ENCODE measurements at regions not wholly inside any gene's neighbourhood (a gene's known extent, or its start where the extent isn't known, plus 50 kb on each side); places are given as distances from the start of the nearest gene placed in this dataset.
"Not testable (repeated sequence)": the region's sequence is repeated elsewhere in the genome, so short reads cannot be mapped to it uniquely, and the experiment has no call there.

- H3K4me2 ChIP-seq (ENCODE audit: low read length); H3K4me3 ChIP-seq (ENCODE audit: low read depth, low read length, poor library complexity, severe bottlenecking); H3K9me3 ChIP-seq (ENCODE audit: low read length); H3K36me3 ChIP-seq (ENCODE audit: insufficient read depth, low read length); H3K9ac ChIP-seq (ENCODE audit: low read length); H3F3A ChIP-seq (ENCODE audit: insufficient read depth, low read length); H2AFZ ChIP-seq (ENCODE audit: low read length); H3K79me2 ChIP-seq (ENCODE audit: insufficient read depth, low read length); H4K20me1 ChIP-seq (ENCODE audit: insufficient read depth, low read length); H3K9me2 ChIP-seq (ENCODE audit: low read depth, low read length); H3K27ac ChIP-seq (ENCODE audit: low read depth, low read length, poor library complexity, severe bottlenecking); H3K4me1 ChIP-seq (ENCODE audit: insufficient read depth, low read length, severe bottlenecking); H3K27me3 ChIP-seq (ENCODE audit: insufficient read depth, low read length): not testable (repeated sequence)
Observed at GRCh38 chr13:97774391-97775100, 178.9 kb upstream of the IPO5 start.

GRCh38 chr13:97780486-97780885 is 173.0 kb upstream of the IPO5 start:
- Histone ChIP-seq H3K36me3 (ENCODE audit: insufficient read depth, low read length) (no peaks in the 10 kb centered on the region), H3K27ac (ENCODE audit: low read depth, low read length, poor library complexity, severe bottlenecking) (no peak overlapping the region), H3K9me2 (ENCODE audit: low read depth, low read length) (no peaks in the 10 kb centered on the region), H3K4me1 (ENCODE audit: insufficient read depth, low read length, severe bottlenecking) (no peaks in the 10 kb centered on the region), H3K79me2 (ENCODE audit: insufficient read depth, low read length) (no peaks in the 10 kb centered on the region), H4K20me1 (ENCODE audit: insufficient read depth, low read length) (no peaks in the 10 kb centered on the region), H2AFZ (ENCODE audit: low read length) (no peak overlapping the region), H3K4me3 (ENCODE audit: low read depth, low read length, poor library complexity, severe bottlenecking) (no peak overlapping the region), H3K9me3 (ENCODE audit: low read length) (no peaks in the 10 kb centered on the region), H3F3A (ENCODE audit: insufficient read depth, low read length) (no peaks in the 10 kb centered on the region), H3K9ac (ENCODE audit: low read length) (no peak overlapping the region), H3K4me2 (ENCODE audit: low read length) (no peak overlapping the region), H3K27me3 (ENCODE audit: insufficient read depth, low read length) (no peaks in the 10 kb centered on the region)
- TF ChIP-seq CTCF (IDR thresholded peaks at IDR 0.05; ENCODE audit: low read length) (no peak), EZH2 (IDR thresholded peaks at IDR 0.05; ENCODE audit: borderline replicate concordance, low read length) (no peak)

- no peaks in the 10 kb centered on the region for H3K79me2 ChIP-seq (ENCODE audit: insufficient read depth, low read length)
- no peaks in the 10 kb centered on the region for H3K27me3 ChIP-seq (ENCODE audit: insufficient read depth, low read length)
- no peaks in the 10 kb centered on the region for H4K20me1 ChIP-seq (ENCODE audit: insufficient read depth, low read length)
- H3K9me3 ChIP-seq (ENCODE audit: low read length): no peaks in the 10 kb centered on the region
- H3K9ac ChIP-seq (ENCODE audit: low read length): no peak overlapping the region
- no peak overlapping the region for H2AFZ ChIP-seq (ENCODE audit: low read length)
- no peak overlapping the region for H3K27ac ChIP-seq (ENCODE audit: low read depth, low read length, poor library complexity, severe bottlenecking)
- H3K4me2 ChIP-seq (ENCODE audit: low read length): no peak overlapping the region
- H3K4me3 ChIP-seq (ENCODE audit: low read depth, low read length, poor library complexity, severe bottlenecking): no peak overlapping the region
- no peaks in the 10 kb centered on the region for H3K36me3 ChIP-seq (ENCODE audit: insufficient read depth, low read length)
- H3K9me2 ChIP-seq (ENCODE audit: low read depth, low read length): no peaks in the 10 kb centered on the region
- H3K4me1 ChIP-seq (ENCODE audit: insufficient read depth, low read length, severe bottlenecking): no peaks in the 10 kb centered on the region
- TF ChIP-seq CTCF (IDR thresholded peaks at IDR 0.05; ENCODE audit: low read length): no peak
- TF ChIP-seq EZH2 (IDR thresholded peaks at IDR 0.05; ENCODE audit: borderline replicate concordance, low read length): no peak
- H3F3A ChIP-seq (ENCODE audit: insufficient read depth, low read length): no peaks in the 10 kb centered on the region
Observed at GRCh38 chr13:97781891-97782305, 171.6 kb upstream of the IPO5 start.

- no peak for TF ChIP-seq CTCF (IDR thresholded peaks at IDR 0.05; ENCODE audit: low read length)
- no peak for TF ChIP-seq EZH2 (IDR thresholded peaks at IDR 0.05; ENCODE audit: borderline replicate concordance, low read length)
- Histone ChIP-seq H3K27me3 (ENCODE audit: insufficient read depth, low read length) (no peaks in the 10 kb centered on the region), H3K36me3 (ENCODE audit: insufficient read depth, low read length) (no peaks in the 10 kb centered on the region), H4K20me1 (ENCODE audit: insufficient read depth, low read length) (no peaks in the 10 kb centered on the region), H3K4me1 (ENCODE audit: insufficient read depth, low read length, severe bottlenecking) (no peaks in the 10 kb centered on the region), H3F3A (ENCODE audit: insufficient read depth, low read length) (no peaks in the 10 kb centered on the region), H3K9ac (ENCODE audit: low read length) (no peak overlapping the region), H3K9me2 (ENCODE audit: low read depth, low read length) (no peaks in the 10 kb centered on the region), H3K9me3 (ENCODE audit: low read length) (peaks cover 8% of the 10 kb centered on the region; the same call in 1 of the 2 replicates), H3K4me3 (ENCODE audit: low read depth, low read length, poor library complexity, severe bottlenecking) (no peak overlapping the region), H3K79me2 (ENCODE audit: insufficient read depth, low read length) (no peaks in the 10 kb centered on the region), H2AFZ (ENCODE audit: low read length) (no peak overlapping the region), H3K4me2 (ENCODE audit: low read length) (no peak overlapping the region), H3K27ac (ENCODE audit: low read depth, low read length, poor library complexity, severe bottlenecking) (no peak overlapping the region)
Observed at GRCh38 chr13:97786510-97786909, 167.0 kb upstream of the IPO5 start.

All from OCI-LY1 (cell line).